Neuronal stem cell (in vitro differentiated cells): ENCODE measurements at regions not wholly inside any gene's neighbourhood (a gene's known extent, or its start where the extent isn't known, plus 50 kb on each side); places are given as distances from the start of the nearest gene placed in this dataset.
A peak's percentile ranks its signal among the peaks of the same experiment; 100 is the strongest.

ENCODE experiments used
- DNase-seq: peaks from one replicate; pipeline ENCODE4 v3.0.0-alpha.2; 2013; ENCODE audit warnings: low spot score
- H2AFZ ChIP-seq: one replicate; pipeline ENCODE4 v1.6.1; 2013; ENCODE audit warnings: mild to moderate bottlenecking, low read length, inconsistent platforms
- H2AK5ac ChIP-seq: 2 replicates; pipeline ENCODE4 v1.6.1; 2013; ENCODE audit warnings: low read depth, mild to moderate bottlenecking, inconsistent platforms, low read length, moderate library complexity, mixed read lengths
- H2BK120ac ChIP-seq: 2 replicates; pipeline ENCODE4 v1.6.1; 2013; ENCODE audit warnings: low read depth, mild to moderate bottlenecking, inconsistent platforms, low read length, moderate library complexity, mixed read lengths
- H2BK12ac ChIP-seq: one replicate; pipeline ENCODE4 v1.6.1; 2013; ENCODE audit warnings: low read length, inconsistent platforms
- H2BK15ac ChIP-seq: 2 replicates; pipeline ENCODE4 v1.6.1; 2013; ENCODE audit warnings: mild to moderate bottlenecking, low read length, inconsistent platforms, mixed read lengths
- H2BK5ac ChIP-seq: one replicate; pipeline ENCODE4 v1.6.1; 2013; ENCODE audit warnings: inconsistent platforms, mild to moderate bottlenecking, low read length, moderate library complexity
- H3K14ac ChIP-seq: one replicate; pipeline ENCODE4 v1.6.1; 2013; ENCODE audit warnings: low read length, inconsistent platforms
- H3K18ac ChIP-seq: 2 replicates; pipeline ENCODE4 v1.6.1; 2013; ENCODE audit warnings: low read length, inconsistent platforms
- H3K23ac ChIP-seq: 2 replicates; pipeline ENCODE4 v1.6.1; 2013; ENCODE audit warnings: low read depth, mild to moderate bottlenecking, mixed read lengths, low read length, inconsistent platforms; ENCODE audit not compliant: poor library complexity
- H3K27ac ChIP-seq: replicated peaks from 3 replicates; pipeline ENCODE4 v1.5.1; 2013; ENCODE audit warnings: low read length, inconsistent platforms
- H3K27me3 ChIP-seq, 3 experiments: 2 replicates each; pipeline ENCODE4 v1.6.1; 2013; ENCODE audit warnings: low read length in 3 of 3, mild to moderate bottlenecking in 2 of 3, inconsistent platforms in 1 of 3, low read depth in 1 of 3, mixed read lengths in 1 of 3, moderate library complexity in 1 of 3; ENCODE audit not compliant: control insufficient read depth in 3 of 3, insufficient read depth in 3 of 3
- H3K36me3 ChIP-seq, 2 donors: replicated peaks in 1 of 2; 2 replicates each; pipeline ENCODE4 v1.6.1; 2013; ENCODE audit warnings: low read length in 2 of 2; ENCODE audit not compliant: control insufficient read depth in 2 of 2, insufficient read depth in 2 of 2
- H3K4ac ChIP-seq: 2 replicates; pipeline ENCODE4 v1.6.1; 2013; ENCODE audit warnings: inconsistent platforms, mild to moderate bottlenecking, low read length, moderate library complexity
- H3K4me1 ChIP-seq, 2 donors: 1 replicate in 1 of 2; 2 replicates in 1 of 2; pipeline ENCODE4 v1.6.1; 2013; ENCODE audit warnings: low read length in 2 of 2, low read depth in 1 of 2; ENCODE audit not compliant: control insufficient read depth in 2 of 2, insufficient read depth in 1 of 2
- H3K4me2 ChIP-seq: one replicate; pipeline ENCODE4 v1.6.1; 2013; ENCODE audit warnings: mild to moderate bottlenecking, low read length, inconsistent platforms; ENCODE audit not compliant: insufficient read depth, poor library complexity, severe bottlenecking
- H3K4me3 ChIP-seq, 2 donors: 2 replicates each; pipeline ENCODE4 v1.5.1; 2013; ENCODE audit warnings: low read length in 2 of 2, mild to moderate bottlenecking in 2 of 2, inconsistent platforms in 1 of 2, moderate library complexity in 1 of 2
- H3K79me1 ChIP-seq: one replicate; pipeline ENCODE4 v1.6.1; 2013; ENCODE audit warnings: low read depth, mild to moderate bottlenecking, inconsistent platforms, low read length, moderate library complexity
- H3K9ac ChIP-seq: one replicate; pipeline ENCODE4 v1.6.1; 2013; ENCODE audit warnings: mild to moderate bottlenecking, low read depth, low read length, inconsistent platforms; ENCODE audit not compliant: poor library complexity
- H3K9me3 ChIP-seq, 2 donors: replicated peaks in 1 of 2; 2 replicates each; pipeline versions ENCODE3 to v1.6.1; 2013; ENCODE audit warnings: low read length in 2 of 2, mild to moderate bottlenecking in 2 of 2, inconsistent platforms in 1 of 2, low read depth in 1 of 2, mixed read lengths in 1 of 2, moderate library complexity in 1 of 2; ENCODE audit not compliant: control insufficient read depth in 2 of 2, insufficient read depth in 1 of 2
- H4K8ac ChIP-seq: one replicate; pipeline ENCODE4 v1.6.1; 2013; ENCODE audit warnings: low read depth, mild to moderate bottlenecking, inconsistent platforms, low read length, moderate library complexity
- H4K91ac ChIP-seq: one replicate; pipeline ENCODE4 v1.6.1; 2013; ENCODE audit warnings: low read length, low read depth, mild to moderate bottlenecking, inconsistent platforms; ENCODE audit not compliant: poor library complexity
- WGBS, 2 donors: extraction: QIAGEN DNeasy Blood & Tissue Kit; methylation state at CpG; one replicate each; pipeline ENCODE4 v1.1.7; 2013; ENCODE audit warnings: missing lambda C conversion rate in 2 of 2, mixed read lengths in 1 of 2; ENCODE audit not compliant: insufficient read length in 2 of 2, insufficient replicate concordance in 1 of 2; ENCODE audit errors: extremely low coverage in 2 of 2; 5-methylcytosine and 5-hydroxymethylcytosine counted together

GRCh38 chr10:3235395-3235794 is 62.8 kb upstream of the PITRM1 start:
- no peak overlapping the region for H4K8ac ChIP-seq
- H3K79me1 ChIP-seq = peaks cover 2% of the 10 kb centered on the region
- no peak overlapping the region for H3K9ac ChIP-seq
- H2BK15ac ChIP-seq = no peak overlapping the region
- H3K4me3 ChIP-seq = no peak overlapping the region
- no peak overlapping the region for H3K4me2 ChIP-seq
- no peak overlapping the region for H3K14ac ChIP-seq
- H3K36me3 ChIP-seq = no peaks in the 10 kb centered on the region
- H3K4me1 ChIP-seq = peaks cover 0 to 11% of the 10 kb centered on the region in 2 donors
- no CpG with 5 or more reads among the region's 10 CpGs for WGBS, 2 donors
- no peak overlapping the region for H2AFZ ChIP-seq
- DNase-seq = no peak
- no peak overlapping the region for H3K23ac ChIP-seq
- H3K27me3 ChIP-seq = peaks cover 0 to 4% (median 0%) of the 10 kb centered on the region in 3 experiments
- H2BK5ac ChIP-seq = no peak overlapping the region
- no peak overlapping the region for H2AK5ac ChIP-seq
- no peak overlapping the region for H2BK12ac ChIP-seq
- no peak overlapping the region for H2BK120ac ChIP-seq
- no peak overlapping the region for H3K4ac ChIP-seq
- no peak overlapping the region for H3K18ac ChIP-seq
- no peak overlapping the region for H4K91ac ChIP-seq
- H3K9me3 ChIP-seq = peaks cover 0 to 2% of the 10 kb centered on the region in 2 donors
- H3K27ac ChIP-seq = no peak overlapping the region

GRCh38 chr10:3233486-3233990 is 61.0 kb upstream of the PITRM1 start:
- H3K14ac ChIP-seq = no peak overlapping the region
- H3K4me2 ChIP-seq = no peak overlapping the region
- H3K9me3 ChIP-seq = peaks cover 0 to 2% of the 10 kb centered on the region in 2 donors
- H3K79me1 ChIP-seq = peaks cover 2% of the 10 kb centered on the region
- no peak overlapping the region for H3K23ac ChIP-seq
- H3K4me1 ChIP-seq = peaks cover 0 to 11% of the 10 kb centered on the region in 2 donors
- no peak overlapping the region for H4K8ac ChIP-seq
- peaks cover 0 to 4% (median 0%) of the 10 kb centered on the region in 3 experiments for H3K27me3 ChIP-seq
- no peak overlapping the region for H2BK15ac ChIP-seq
- no peak overlapping the region for H2AK5ac ChIP-seq
- H3K36me3 ChIP-seq = no peaks in the 10 kb centered on the region
- H2BK120ac ChIP-seq = no peak overlapping the region
- no peak overlapping the region for H3K4ac ChIP-seq
- no peak for DNase-seq
- no CpG with 5 or more reads among the region's 5 CpGs for WGBS, 2 donors
- no peak overlapping the region for H3K18ac ChIP-seq
- no peak overlapping the region for H2BK5ac ChIP-seq
- no peak overlapping the region for H3K4me3 ChIP-seq
- H4K91ac ChIP-seq = no peak overlapping the region
- H2BK12ac ChIP-seq = no peak overlapping the region
- H3K27ac ChIP-seq = no peak overlapping the region
- no peak overlapping the region for H2AFZ ChIP-seq
- no peak overlapping the region for H3K9ac ChIP-seq

GRCh38 chr10:3231951-3232730 is 59.6 kb upstream of the PITRM1 start:
- Histone ChIP-seq H4K91ac (no peak overlapping the region), H2AFZ (no peak overlapping the region), H3K79me1 (peaks cover 2% of the 10 kb centered on the region), H3K18ac (no peak overlapping the region), H3K36me3 (no peaks in the 10 kb centered on the region), H2BK5ac (no peak overlapping the region), H3K4ac (no peak overlapping the region), H2BK15ac (no peak overlapping the region), H2BK120ac (no peak overlapping the region), H3K27ac (no peak overlapping the region), H3K4me3 (no peak overlapping the region), H2BK12ac (no peak overlapping the region), H3K4me2 (no peak overlapping the region), H3K9ac (no peak overlapping the region), H2AK5ac (no peak overlapping the region), H3K9me3 (peaks cover 0 to 2% of the 10 kb centered on the region in 2 donors), H3K14ac (no peak overlapping the region), H3K23ac (no peak overlapping the region), H3K4me1 (peaks cover 0 to 6% of the 10 kb centered on the region in 2 donors), H4K8ac (no peak overlapping the region), H3K27me3 (peaks cover 0 to 4% (median 0%) of the 10 kb centered on the region in 3 experiments)
- no CpG with 5 or more reads among the region's 12 CpGs for WGBS, 2 donors
- no peak for DNase-seq

- WGBS, 2 donors = no CpG with 5 or more reads among the region's 3 CpGs
- Histone ChIP-seq H2AFZ (no peak overlapping the region), H3K9me3 (peaks cover 0 to 2% of the 10 kb centered on the region in 2 donors), H3K4me3 (peak overlapping the region in 1 of 2 donors; percentile 25), H3K4me2 (no peak overlapping the region), H2AK5ac (peak overlapping the region; percentile 24), H3K36me3 (no peaks in the 10 kb centered on the region), H3K79me1 (peaks cover 2% of the 10 kb centered on the region), H3K14ac (no peak overlapping the region), H4K8ac (no peak overlapping the region), H3K27me3 (peaks cover 0 to 4% (median 0%) of the 10 kb centered on the region in 3 experiments), H2BK120ac (no peak overlapping the region), H2BK15ac (no peak overlapping the region), H4K91ac (no peak overlapping the region), H3K23ac (no peak overlapping the region), H3K4me1 (peaks cover 0 to 2% of the 10 kb centered on the region in 2 donors), H3K18ac (no peak overlapping the region), H2BK12ac (no peak overlapping the region), H3K4ac (no peak overlapping the region), H2BK5ac (no peak overlapping the region), H3K9ac (no peak overlapping the region), H3K27ac (no peak overlapping the region)
- DNase-seq = no peak
These were observed 57.2 kb upstream of the PITRM1 start for GRCh38 chr10:3229815-3230214.
